ENCODE measurements at regions not wholly inside any gene's neighbourhood (a gene's known extent, or its start where the extent isn't known, plus 50 kb on each side); places are given as distances from the start of the nearest gene placed in this dataset.

DNA sequence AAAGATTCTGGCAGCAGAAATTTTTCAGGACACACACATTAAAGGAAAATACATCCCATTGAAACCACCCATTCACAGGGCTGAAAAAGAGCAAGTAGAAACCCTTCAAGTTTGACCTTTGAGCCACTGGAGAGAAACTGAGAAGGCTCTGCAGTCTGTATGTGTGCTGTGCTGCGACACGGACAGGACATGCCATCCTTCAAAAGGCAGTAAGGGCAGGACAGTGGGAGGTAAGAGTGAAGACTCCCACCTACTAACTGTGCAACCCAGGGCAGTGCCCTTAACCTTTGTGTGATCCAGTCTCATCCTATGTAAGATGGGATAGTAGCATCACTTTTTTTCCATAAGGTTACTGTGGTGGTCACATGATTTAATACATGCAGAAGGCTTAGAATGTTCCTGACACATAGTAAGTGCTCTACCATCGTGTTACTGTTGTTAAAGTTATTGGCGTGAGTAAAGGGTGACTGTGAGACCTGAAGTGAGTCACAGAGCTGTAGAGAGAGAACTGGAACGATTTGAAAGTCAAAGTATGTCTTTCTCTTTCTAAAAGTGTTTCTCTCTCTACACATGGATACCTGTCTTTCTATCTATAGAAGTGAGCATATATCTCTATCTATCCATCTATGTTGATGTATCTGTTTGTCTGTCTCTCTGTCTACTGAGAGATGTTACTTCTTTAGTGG is 153.7 kb upstream of the OLIG3 start:
- ChIA-PET SMC1A (ENCODE audit: uncharacterized antibody, unreplicated experiment) (interaction anchor here (0.7 to 1.8 kb wide), 6 partner anchors 9 to 401 kb away, joined by 3 to 30 read pairs (median 4); no protein-coding TSS in a partner anchor), CTCF (interaction anchor here (0.6 to 1.8 kb wide), 5 partner anchors 10 to 291 kb away, joined by 3 to 10 read pairs (median 3); no protein-coding TSS in a partner anchor), RAD21 (ENCODE audit: unreplicated experiment) (interaction anchor here (0.8 to 1.8 kb wide), 5 partner anchors 10 to 302 kb away, joined by 3 to 19 read pairs (median 3); no protein-coding TSS in a partner anchor), POLR2A (interaction anchor here (0.7 to 1.9 kb wide), 2 partner anchors 11 to 264 kb away, joined by 3 to 24 read pairs; no protein-coding TSS in a partner anchor)
- ATAC-seq (peak; percentile 73), DNase-seq (ENCODE audit: low read depth, low spot score) (no peak), FAIRE-seq (peak; percentile 70)
- H3K79me2 ChIP-seq (ENCODE audit: control insufficient read depth, insufficient read depth, low read length): no peaks in the 10 kb centered on the region
- H4K20me1 ChIP-seq (ENCODE audit: control insufficient read depth, insufficient read depth): no peaks in the 10 kb centered on the region
- H3K27me3 ChIP-seq (replicated peaks in 1 of 2; ENCODE audit: control insufficient read depth in 2 of 2, insufficient read depth in 2 of 2, low read length in 1 of 2): no peaks in the 10 kb centered on the region
- no TSS peak for BruUV-seq (replicated peaks)
- H3K9ac ChIP-seq (ENCODE audit: control insufficient read depth, insufficient read depth, low read length): no peak overlapping the region
- in situ Hi-C loops (cut with MboI): no loop called here
- WGBS (ENCODE audit: insufficient coverage, insufficient replicate concordance, low lambda C conversion rate, missing lambda C conversion rate): 21% methylated on average over 5 of the region's 5 CpGs
- H3K4me1 ChIP-seq (ENCODE audit: control insufficient read depth, insufficient read depth, low read length): peaks cover 6% of the 10 kb centered on the region
- H3K9me3 ChIP-seq (replicated peaks; ENCODE audit: control insufficient read depth, insufficient read depth, low read length): no peaks in the 10 kb centered on the region
- H3K4me3 ChIP-seq: no peak overlapping the region
- peak overlapping the region; percentile 3; the same call in 1 of the 2 replicates for H2AFZ ChIP-seq (ENCODE audit: control insufficient read depth, low read depth, low read length)
- TF ChIP-seq STAT3 (IDR thresholded peaks at IDR 0.05; ENCODE audit: low read depth, low read length): no peak
- TF ChIP-seq EZH2 (IDR thresholded peaks at IDR 0.05; ENCODE audit: borderline replicate concordance, control insufficient read depth, low read depth, low read length): no peak
- TF ChIP-seq BMI1 (IDR thresholded peaks at IDR 0.05; ENCODE audit: borderline replicate concordance): no peak
- TF ChIP-seq NFYA (IDR thresholded peaks at IDR 0.05; ENCODE audit: borderline replicate concordance, low read depth, low read length): no peak
- TF ChIP-seq RAD51 (IDR thresholded peaks at IDR 0.05): peak; percentile 16; the same call in 1 of the 2 replicates
- H3K36me3 ChIP-seq (ENCODE audit: control insufficient read depth in 2 of 2, insufficient read depth in 2 of 2, low read length in 1 of 2): no peaks in the 10 kb centered on the region
- intact Hi-C loops (cut with micrococcal nuclease; ENCODE audit: unreplicated experiment): no loop called here
- H3K4me2 ChIP-seq (ENCODE audit: control insufficient read depth, insufficient read depth): peak overlapping the region; percentile 50; the same call in 1 of the 2 replicates
- H3K27ac ChIP-seq (ENCODE audit: control insufficient read depth, insufficient read depth): no peak overlapping the region

- no peak overlapping the region for H3K4me3 ChIP-seq
- ATAC-seq (no peak), FAIRE-seq (no peak), DNase-seq (ENCODE audit: low read depth, low spot score) (no peak)
- no peak overlapping the region for H3K4me2 ChIP-seq (ENCODE audit: control insufficient read depth, insufficient read depth)
- in situ Hi-C loops (cut with MboI): no loop called here
- RAD21 ChIA-PET (ENCODE audit: unreplicated experiment): interaction anchor here (0.9 to 2.0 kb wide), 6 partner anchors 8 to 293 kb away, joined by 3 to 7 read pairs (median 4); no protein-coding TSS in a partner anchor
- no peak overlapping the region for H3K9ac ChIP-seq (ENCODE audit: control insufficient read depth, insufficient read depth, low read length)
- CTCF ChIA-PET: interaction anchor here (1.0 to 5.8 kb wide), 4 partner anchors 9 to 484 kb away, joined by 3 to 34 read pairs (median 6); no protein-coding TSS in a partner anchor
- H3K79me2 ChIP-seq (ENCODE audit: control insufficient read depth, insufficient read depth, low read length): no peaks in the 10 kb centered on the region
- intact Hi-C loops (cut with micrococcal nuclease; ENCODE audit: unreplicated experiment): no loop called here
- peaks cover 6% of the 10 kb centered on the region for H3K4me1 ChIP-seq (ENCODE audit: control insufficient read depth, insufficient read depth, low read length)
- H4K20me1 ChIP-seq (ENCODE audit: control insufficient read depth, insufficient read depth): no peaks in the 10 kb centered on the region
- H3K27ac ChIP-seq (ENCODE audit: control insufficient read depth, insufficient read depth): no peak overlapping the region
- H3K27me3 ChIP-seq (replicated peaks in 1 of 2; ENCODE audit: control insufficient read depth in 2 of 2, insufficient read depth in 2 of 2, low read length in 1 of 2): no peaks in the 10 kb centered on the region
- H3K36me3 ChIP-seq (ENCODE audit: control insufficient read depth in 2 of 2, insufficient read depth in 2 of 2, low read length in 1 of 2): no peaks in the 10 kb centered on the region
- SMC1A ChIA-PET (ENCODE audit: uncharacterized antibody, unreplicated experiment): interaction anchor here (0.8 to 2.2 kb wide), 8 partner anchors 9 to 54 kb away, joined by 3 to 9 read pairs (median 4); no protein-coding TSS in a partner anchor
- POLR2A ChIA-PET: interaction anchor here (0.7 to 1.3 kb wide), 4 partner anchors 8 to 54 kb away, joined by 3 to 4 read pairs (median 4); no protein-coding TSS in a partner anchor
- no peak overlapping the region for H2AFZ ChIP-seq (ENCODE audit: control insufficient read depth, low read depth, low read length)
- no peaks in the 10 kb centered on the region for H3K9me3 ChIP-seq (replicated peaks; ENCODE audit: control insufficient read depth, insufficient read depth, low read length)
- BruUV-seq (replicated peaks): no TSS peak
- TF ChIP-seq CBX5 (IDR thresholded peaks at IDR 0.05; ENCODE audit: low read depth) (no peak), MEF2A (IDR thresholded peaks at IDR 0.05; ENCODE audit: insufficient read depth, low read depth, low read length) (no peak), PRDM15 (CRISPR knock-in tag; IDR thresholded peaks at IDR 0.05) (no peak), ZNF207 (IDR thresholded peaks at IDR 0.05; ENCODE audit: borderline replicate concordance) (no peak), KAT2A (conservative IDR thresholded peaks at IDR 0.05; ENCODE audit: control insufficient read depth, low read depth, low read length) (no peak)
- TF ChIP-seq, protein P1, sequence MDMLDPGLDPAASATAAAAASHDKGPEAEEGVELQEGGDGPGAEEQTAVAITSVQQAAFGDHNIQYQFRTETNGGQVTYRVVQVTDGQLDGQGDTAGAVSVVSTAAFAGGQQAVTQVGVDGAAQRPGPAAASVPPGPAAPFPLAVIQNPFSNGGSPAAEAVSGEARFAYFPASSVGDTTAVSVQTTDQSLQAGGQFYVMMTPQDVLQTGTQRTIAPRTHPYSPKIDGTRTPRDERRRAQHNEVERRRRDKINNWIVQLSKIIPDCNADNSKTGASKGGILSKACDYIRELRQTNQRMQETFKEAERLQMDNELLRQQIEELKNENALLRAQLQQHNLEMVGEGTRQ (IDR thresholded peaks at IDR 0.05; ENCODE audit: borderline replicate concordance, low read depth, low read length): no peak
Measured at GRCh38 chr6:137650720-137651119, 156.5 kb upstream of the OLIG3 start.
